IMR-90 (cell line): ENCODE measurements at regions not wholly inside any gene's neighbourhood (a gene's known extent, or its start where the extent isn't known, plus 50 kb on each side); places are given as distances from the start of the nearest gene placed in this dataset.
"Not testable (repeated sequence)": the region's sequence is repeated elsewhere in the genome, so short reads cannot be mapped to it uniquely, and the experiment has no call there.

Source experiments
- ATAC-seq: fragments of 200-7000 bp; cut with Tn5 transposase; 2 replicates; pipeline ENCODE4 v1.9.1; 2020; ENCODE audit warnings: low read depth, mild to moderate bottlenecking, moderate library complexity
- BruUV-seq: library from RNA; stranded (reverse); fragments of 400-500 nt; replicated peaks from 2 replicates; lab custom pipeline; 2021; lab: Mats Ljungman, UMichigan
- CTCF ChIA-PET: fragments of 300-600 bp; formaldehyde crosslinking; extraction: SDS; loops from one replicate; lab custom pipeline; 2021; ENCODE audit warnings: antibody characterized with exemption; lab: Yijun Ruan, JAX
- POLR2A ChIA-PET: fragments of 300-600 bp; sonication (Branson Sonifier 250); formaldehyde crosslinking; loops from one replicate; lab custom pipeline; 2022; ENCODE audit warnings: antibody characterized with exemption; ENCODE audit not compliant: unreplicated experiment; lab: Charles Lee
- DNase-seq: peaks from one replicate; pipeline ENCODE4 v3.0.0; 2013
- H2AFZ ChIP-seq: replicated peaks from 2 replicates; pipeline ENCODE3; 2013; ENCODE audit warnings: low read length, mild to moderate bottlenecking; ENCODE audit not compliant: poor library complexity
- H2AK5ac ChIP-seq: 2 replicates; pipeline ENCODE4 v1.6.1; 2013; ENCODE audit warnings: low read depth, low read length, inconsistent platforms
- H2AK9ac ChIP-seq: replicated peaks from 2 replicates; pipeline ENCODE3; 2013; ENCODE audit warnings: mild to moderate bottlenecking, low read depth, low read length, moderate library complexity; ENCODE audit not compliant: poor library complexity
- H2BK120ac ChIP-seq: 2 replicates; pipeline ENCODE4 v1.6.1; 2013; ENCODE audit warnings: low read depth, low read length, inconsistent platforms
- H2BK15ac ChIP-seq: 3 replicates; pipeline ENCODE4 v1.6.1; 2013; ENCODE audit warnings: low read depth, low read length, inconsistent platforms
- H2BK20ac ChIP-seq: 2 replicates; pipeline ENCODE4 v1.6.1; 2013; ENCODE audit warnings: low read depth, mild to moderate bottlenecking, inconsistent platforms, low read length, moderate library complexity
- H2BK5ac ChIP-seq: 2 replicates; pipeline ENCODE4 v1.6.1; 2013; ENCODE audit warnings: mild to moderate bottlenecking, low read depth, low read length, inconsistent platforms; ENCODE audit not compliant: poor library complexity, severe bottlenecking
- H3K14ac ChIP-seq: replicated peaks from 2 replicates; pipeline ENCODE4 v1.6.1; 2013; ENCODE audit warnings: low read depth, low read length, inconsistent platforms
- H3K18ac ChIP-seq: 2 replicates; pipeline ENCODE4 v1.6.1; 2013; ENCODE audit warnings: low read depth, low read length, control low read depth
- H3K23ac ChIP-seq: 2 replicates; pipeline ENCODE4 v1.6.1; 2013; ENCODE audit warnings: low read depth, low read length, inconsistent platforms
- H3K27ac ChIP-seq: 2 replicates; pipeline ENCODE4 v1.5.1; 2013; ENCODE audit warnings: mild to moderate bottlenecking, control low read depth, low read length; ENCODE audit not compliant: insufficient read depth
- H3K27me3 ChIP-seq: 2 replicates; pipeline ENCODE4 v1.6.1; 2013; ENCODE audit warnings: low read length; ENCODE audit not compliant: control insufficient read depth, insufficient read depth
- H3K36me3 ChIP-seq: 2 replicates; pipeline ENCODE4 v1.6.1; 2013; ENCODE audit warnings: low read length, mixed read lengths; ENCODE audit not compliant: control insufficient read depth, insufficient read depth
- H3K4ac ChIP-seq: 2 replicates; pipeline ENCODE4 v1.6.1; 2013; ENCODE audit warnings: low read depth, low read length, inconsistent platforms
- H3K4me1 ChIP-seq: 2 replicates; pipeline ENCODE4 v1.6.1; 2013; ENCODE audit warnings: low read length, mixed read lengths; ENCODE audit not compliant: control insufficient read depth, insufficient read depth
- H3K4me2 ChIP-seq: 2 replicates; pipeline ENCODE4 v1.6.1; 2013; ENCODE audit warnings: low read depth, mild to moderate bottlenecking, control low read depth, low read length, moderate library complexity
- H3K4me3 ChIP-seq: 2 replicates; pipeline ENCODE4 v1.5.1; 2013; ENCODE audit warnings: low read depth, mild to moderate bottlenecking, control low read depth, low read length, moderate library complexity; ENCODE audit not compliant: insufficient read depth
- H3K56ac ChIP-seq: 2 replicates; pipeline ENCODE4 v1.6.1; 2013; ENCODE audit warnings: low read length, inconsistent platforms; ENCODE audit not compliant: insufficient read depth; ENCODE audit errors: extremely low read depth
- H3K79me1 ChIP-seq, 2 experiments: 2 replicates each; pipeline ENCODE4 v1.6.1; 2013; ENCODE audit warnings: low read length in 2 of 2, inconsistent platforms in 1 of 2, low read depth in 1 of 2
- H3K9ac ChIP-seq: 2 replicates; pipeline ENCODE4 v1.6.1; 2013; ENCODE audit warnings: low read depth, low read length, control low read depth
- H3K9me1 ChIP-seq: 2 replicates; pipeline ENCODE4 v1.6.1; 2013; ENCODE audit warnings: low read length, inconsistent platforms; ENCODE audit not compliant: insufficient read depth
- H3K9me3 ChIP-seq: 2 replicates; pipeline ENCODE4 v1.6.1; 2013; ENCODE audit warnings: low read length; ENCODE audit not compliant: control insufficient read depth, insufficient read depth
- H4K20me1 ChIP-seq: 2 replicates; pipeline ENCODE4 v1.6.1; 2013; ENCODE audit warnings: low read length, inconsistent platforms; ENCODE audit not compliant: insufficient read depth
- H4K5ac ChIP-seq: 2 replicates; pipeline ENCODE4 v1.6.1; 2013; ENCODE audit warnings: mild to moderate bottlenecking, low read depth, low read length, control low read depth
- H4K8ac ChIP-seq, 2 experiments: 2 replicates each; pipeline ENCODE4 v1.6.1; 2013; ENCODE audit warnings: low read depth in 2 of 2, low read length in 2 of 2, control low read depth in 1 of 2, inconsistent platforms in 1 of 2
- H4K91ac ChIP-seq: 2 replicates; pipeline ENCODE4 v1.6.1; 2013; ENCODE audit warnings: low read depth, low read length, inconsistent platforms; ENCODE audit not compliant: insufficient read depth
- WGBS, 2 experiments: methylation state at CpG; one replicate each; pipeline versions ENCODE4 v1.1.5 to v1.1.7; 2013; ENCODE audit warnings: missing lambda C conversion rate in 2 of 2; ENCODE audit not compliant: insufficient read length in 1 of 2; ENCODE audit errors: extremely low coverage in 2 of 2; 5-methylcytosine and 5-hydroxymethylcytosine counted together
- dilution Hi-C: fragments of 300-500 bp; cut with HindIII; formaldehyde crosslinking; loops from one replicate; pipeline ENCODE4 v1.14.3; 2018; ENCODE audit warnings: low sequenced_read_pairs; ENCODE audit not compliant: unreplicated experiment
- in situ Hi-C: fragments of 300-500 bp; cut with MboI; formaldehyde crosslinking; loops from 3 replicates; pipeline ENCODE4 v1.14.3; 2019; ENCODE audit warnings: low sequenced_read_pairs, inconsistent platforms, mixed read lengths
- intact Hi-C: fragments of 100-400 bp; cut with micrococcal nuclease; formaldehyde crosslinking; loops from 2 replicates; pipeline ENCODE4 v1.10.0; 2022

- H3K79me1 ChIP-seq, H3K36me3 ChIP-seq, H3K9me1 ChIP-seq, H3K23ac ChIP-seq, intact Hi-C loops, H2BK120ac ChIP-seq, H2AFZ ChIP-seq, BruUV-seq, H4K5ac ChIP-seq, H3K9ac ChIP-seq, DNase-seq, H3K9me3 ChIP-seq, H4K20me1 ChIP-seq, CTCF ChIA-PET, ATAC-seq, H2AK9ac ChIP-seq, H3K4ac ChIP-seq, H2BK5ac ChIP-seq, H3K27ac ChIP-seq, H2BK20ac ChIP-seq, H3K56ac ChIP-seq, H3K18ac ChIP-seq, H3K4me3 ChIP-seq, H2AK5ac ChIP-seq, H2BK15ac ChIP-seq, POLR2A ChIA-PET, H4K91ac ChIP-seq, H3K14ac ChIP-seq, H3K27me3 ChIP-seq, H3K4me2 ChIP-seq, dilution Hi-C loops, H4K8ac ChIP-seq, H3K4me1 ChIP-seq, in situ Hi-C loops: not testable (repeated sequence)
- WGBS, 2 experiments = no CpG with 5 or more reads among the region's 1 CpG
Measured at GRCh38 chr18:59971144-59971543, 71.3 kb downstream of the PMAIP1 start.

DNA sequence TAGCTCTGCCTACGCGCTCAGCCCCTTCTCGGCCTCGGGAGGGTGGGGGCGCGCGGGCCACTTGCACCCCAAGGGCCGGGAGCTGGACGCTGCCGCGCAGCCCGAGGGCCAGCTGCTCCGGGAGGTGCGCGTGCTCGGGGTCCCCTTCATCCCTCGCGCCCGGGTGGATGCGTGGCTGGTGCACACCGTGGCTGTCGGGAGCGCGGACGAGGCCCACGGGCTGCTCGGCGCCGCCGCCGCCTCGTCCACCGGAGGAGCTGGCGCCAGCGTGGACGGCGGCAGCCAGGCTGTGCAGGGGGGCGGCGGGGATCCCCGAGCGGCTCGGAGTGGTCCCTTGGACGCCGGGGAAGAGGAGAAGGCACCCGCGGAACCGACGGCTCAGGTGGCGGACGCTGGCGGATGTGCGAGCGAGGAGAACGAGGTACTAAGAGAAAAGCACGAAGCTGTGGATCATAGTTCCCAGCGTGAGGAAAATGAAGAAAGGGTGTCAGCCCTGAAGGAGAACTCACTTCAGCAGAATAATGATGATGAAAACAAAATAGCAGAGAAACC, 69.8 kb downstream of the PMAIP1 start:
- H3K23ac ChIP-seq, H2BK5ac ChIP-seq, DNase-seq, ATAC-seq, BruUV-seq, H4K5ac ChIP-seq, intact Hi-C loops, in situ Hi-C loops, H3K18ac ChIP-seq, H2BK20ac ChIP-seq, H3K14ac ChIP-seq, dilution Hi-C loops, H3K27ac ChIP-seq, POLR2A ChIA-PET, H3K4ac ChIP-seq, H4K91ac ChIP-seq, H3K27me3 ChIP-seq, H3K4me3 ChIP-seq, H3K4me1 ChIP-seq, H3K4me2 ChIP-seq, H3K9me1 ChIP-seq, H4K8ac ChIP-seq, H3K9ac ChIP-seq, H4K20me1 ChIP-seq, H3K36me3 ChIP-seq, H3K56ac ChIP-seq, H2BK15ac ChIP-seq, H2AK5ac ChIP-seq, H3K9me3 ChIP-seq, H3K79me1 ChIP-seq, H2BK120ac ChIP-seq, H2AK9ac ChIP-seq: not testable (repeated sequence)
- whole genome bisulfite sequencing, 2 experiments = 45% methylated on average over 18 of the region's 56 CpGs; no CpG with 5 or more reads in 1 of the 2 experiments
- H2AFZ ChIP-seq = peak overlapping the region; percentile 49
- CTCF ChIA-PET = interaction anchor here (0.6 kb wide), 1 partner anchor 566 kb away, joined by 3 read pairs; no protein-coding TSS in a partner anchor
